ENCODE measurements at regions not wholly inside any gene's neighbourhood (a gene's known extent, or its start where the extent isn't known, plus 50 kb on each side); places are given as distances from the start of the nearest gene placed in this dataset.

GRCh38 chr10:57961487-57961886 is 306.2 kb downstream of the IPMK start:
- no CpG with 5 or more reads among the region's 2 CpGs for WGBS (ENCODE audit: extremely low coverage, insufficient coverage, insufficient read length)
- Histone ChIP-seq H2BK5ac (ENCODE audit: low read depth, low read length, poor library complexity) (no peak overlapping the region), H3K4ac (ENCODE audit: low read depth, low read length) (no peak overlapping the region), H3K23ac (ENCODE audit: low read length) (no peak overlapping the region), H3K9me3 (ENCODE audit: insufficient read depth, low read depth, low read length) (no peaks in the 10 kb centered on the region), H4K91ac (ENCODE audit: low read depth, low read length) (no peak overlapping the region), H3K79me1 (ENCODE audit: low read length) (no peaks in the 10 kb centered on the region), H2BK120ac (ENCODE audit: insufficient read depth, low read length, poor library complexity) (no peak overlapping the region), H3K9ac (ENCODE audit: low read length) (no peak overlapping the region), H2AK5ac (ENCODE audit: low read length) (no peak overlapping the region), H3K27me3 (ENCODE audit: insufficient read depth, low read length) (no peaks in the 10 kb centered on the region), H3K4me2 (ENCODE audit: low read length) (no peak overlapping the region), H2AFZ (ENCODE audit: insufficient read depth, low read length, poor library complexity) (no peak overlapping the region), H3K36me3 (ENCODE audit: control insufficient read depth in 1 of 2, insufficient read depth in 2 of 2, low read length in 2 of 2) (no peaks in the 10 kb centered on the region), H3K18ac (ENCODE audit: low read length) (no peak overlapping the region), H4K12ac (ENCODE audit: low read depth, low read length) (no peak overlapping the region), H3K27ac (ENCODE audit: low read depth, low read length) (no peak overlapping the region), H3K4me1 (ENCODE audit: control insufficient read depth in 1 of 2, insufficient read depth in 2 of 2, low read length in 2 of 2) (peaks cover 0 to 3% of the 10 kb centered on the region in 2 experiments), H3K14ac (ENCODE audit: low read length) (no peak overlapping the region), H2BK12ac (ENCODE audit: low read length) (no peak overlapping the region), H3K4me3 (ENCODE audit: low read depth, low read length) (no peak overlapping the region), H4K8ac (ENCODE audit: low read depth, low read length) (no peak overlapping the region), H3K79me2 (ENCODE audit: control insufficient read depth, insufficient read depth, low read length, poor library complexity) (no peaks in the 10 kb centered on the region)
- DNase-seq = no peak

- Histone ChIP-seq H3K4me2 (ENCODE audit: low read length) (no peak overlapping the region), H2BK5ac (ENCODE audit: low read depth, low read length, poor library complexity) (no peak overlapping the region), H3K79me1 (ENCODE audit: low read length) (no peaks in the 10 kb centered on the region), H3K36me3 (ENCODE audit: control insufficient read depth in 1 of 2, insufficient read depth in 2 of 2, low read length in 2 of 2) (no peaks in the 10 kb centered on the region), H3K18ac (ENCODE audit: low read length) (no peak overlapping the region), H3K4ac (ENCODE audit: low read depth, low read length) (no peak overlapping the region), H3K4me1 (ENCODE audit: control insufficient read depth in 1 of 2, insufficient read depth in 2 of 2, low read length in 2 of 2) (peaks cover 0 to 3% of the 10 kb centered on the region in 2 experiments), H4K12ac (ENCODE audit: low read depth, low read length) (no peak overlapping the region), H3K23ac (ENCODE audit: low read length) (no peak overlapping the region), H2BK120ac (ENCODE audit: insufficient read depth, low read length, poor library complexity) (no peak overlapping the region), H3K14ac (ENCODE audit: low read length) (no peak overlapping the region), H3K27me3 (ENCODE audit: insufficient read depth, low read length) (no peaks in the 10 kb centered on the region), H3K9ac (ENCODE audit: low read length) (no peak overlapping the region), H3K4me3 (ENCODE audit: low read depth, low read length) (no peak overlapping the region), H2AFZ (ENCODE audit: insufficient read depth, low read length, poor library complexity) (no peak overlapping the region), H3K9me3 (ENCODE audit: insufficient read depth, low read depth, low read length) (no peaks in the 10 kb centered on the region), H3K79me2 (ENCODE audit: control insufficient read depth, insufficient read depth, low read length, poor library complexity) (no peaks in the 10 kb centered on the region), H4K91ac (ENCODE audit: low read depth, low read length) (no peak overlapping the region), H4K8ac (ENCODE audit: low read depth, low read length) (no peak overlapping the region), H2AK5ac (ENCODE audit: low read length) (no peak overlapping the region), H3K27ac (ENCODE audit: low read depth, low read length) (no peak overlapping the region), H2BK12ac (ENCODE audit: low read length) (no peak overlapping the region)
- no CpG with 5 or more reads among the region's 3 CpGs for WGBS (ENCODE audit: extremely low coverage, insufficient coverage, insufficient read length)
- no peak for DNase-seq
Observed at GRCh38 chr10:57960406-57960805, 307.3 kb downstream of the IPMK start.

GRCh38 chr10:57959318-57960006 is 308.2 kb downstream of the IPMK start:
- Histone ChIP-seq H3K27ac (ENCODE audit: low read depth, low read length) (no peak overlapping the region), H3K4me1 (ENCODE audit: control insufficient read depth in 1 of 2, insufficient read depth in 2 of 2, low read length in 2 of 2) (peaks cover 0 to 3% of the 10 kb centered on the region in 2 experiments)
- WGBS (ENCODE audit: extremely low coverage, insufficient coverage, insufficient read length) = no CpG with 5 or more reads among the region's 1 CpG

GRCh38 chr10:57955076-57955475 is 312.6 kb downstream of the IPMK start:
- no peak overlapping the region for H3K27ac ChIP-seq (ENCODE audit: low read depth, low read length)
- H3K23ac ChIP-seq (ENCODE audit: low read length) = no peak overlapping the region
- no peak overlapping the region for H3K9ac ChIP-seq (ENCODE audit: low read length)
- H3K4me2 ChIP-seq (ENCODE audit: low read length) = no peak overlapping the region
- no peak overlapping the region for H4K12ac ChIP-seq (ENCODE audit: low read depth, low read length)
- no peak overlapping the region for H3K4ac ChIP-seq (ENCODE audit: low read depth, low read length)
- no peak overlapping the region for H2BK12ac ChIP-seq (ENCODE audit: low read length)
- H3K79me1 ChIP-seq (ENCODE audit: low read length) = no peaks in the 10 kb centered on the region
- H3K9me3 ChIP-seq (ENCODE audit: insufficient read depth, low read depth, low read length) = no peaks in the 10 kb centered on the region
- H4K91ac ChIP-seq (ENCODE audit: low read depth, low read length) = no peak overlapping the region
- no peak overlapping the region for H2BK120ac ChIP-seq (ENCODE audit: insufficient read depth, low read length, poor library complexity)
- H3K4me1 ChIP-seq (ENCODE audit: control insufficient read depth in 1 of 2, insufficient read depth in 2 of 2, low read length in 2 of 2) = no peaks in the 10 kb centered on the region
- H2AK5ac ChIP-seq (ENCODE audit: low read length) = no peak overlapping the region
- no peak overlapping the region for H3K18ac ChIP-seq (ENCODE audit: low read length)
- DNase-seq = no peak
- H3K36me3 ChIP-seq (ENCODE audit: control insufficient read depth in 1 of 2, insufficient read depth in 2 of 2, low read length in 2 of 2) = no peaks in the 10 kb centered on the region
- no peak overlapping the region for H3K14ac ChIP-seq (ENCODE audit: low read length)
- no peak overlapping the region for H2BK5ac ChIP-seq (ENCODE audit: low read depth, low read length, poor library complexity)
- no peak overlapping the region for H3K4me3 ChIP-seq (ENCODE audit: low read depth, low read length)
- H2AFZ ChIP-seq (ENCODE audit: insufficient read depth, low read length, poor library complexity) = no peak overlapping the region
- no CpG with 5 or more reads among the region's 2 CpGs for WGBS (ENCODE audit: extremely low coverage, insufficient coverage, insufficient read length)
- no peaks in the 10 kb centered on the region for H3K27me3 ChIP-seq (ENCODE audit: insufficient read depth, low read length)
- no peak overlapping the region for H4K8ac ChIP-seq (ENCODE audit: low read depth, low read length)
- no peaks in the 10 kb centered on the region for H3K79me2 ChIP-seq (ENCODE audit: control insufficient read depth, insufficient read depth, low read length, poor library complexity)

More at GRCh38 chr10:57959318-57960006, 308.2 kb downstream of the IPMK start:
- Histone ChIP-seq H3K9me3 (ENCODE audit: insufficient read depth, low read depth, low read length) (no peaks in the 10 kb centered on the region), H4K8ac (ENCODE audit: low read depth, low read length) (no peak overlapping the region), H3K18ac (ENCODE audit: low read length) (no peak overlapping the region), H3K27me3 (ENCODE audit: insufficient read depth, low read length) (no peaks in the 10 kb centered on the region), H2AK5ac (ENCODE audit: low read length) (no peak overlapping the region), H3K4ac (ENCODE audit: low read depth, low read length) (no peak overlapping the region), H2BK5ac (ENCODE audit: low read depth, low read length, poor library complexity) (no peak overlapping the region), H3K14ac (ENCODE audit: low read length) (no peak overlapping the region), H3K4me2 (ENCODE audit: low read length) (no peak overlapping the region), H2BK12ac (ENCODE audit: low read length) (no peak overlapping the region), H4K91ac (ENCODE audit: low read depth, low read length) (no peak overlapping the region), H3K23ac (ENCODE audit: low read length) (no peak overlapping the region), H4K12ac (ENCODE audit: low read depth, low read length) (no peak overlapping the region), H3K79me1 (ENCODE audit: low read length) (no peaks in the 10 kb centered on the region), H3K36me3 (ENCODE audit: control insufficient read depth in 1 of 2, insufficient read depth in 2 of 2, low read length in 2 of 2) (no peaks in the 10 kb centered on the region), H2BK120ac (ENCODE audit: insufficient read depth, low read length, poor library complexity) (no peak overlapping the region), H3K9ac (ENCODE audit: low read length) (no peak overlapping the region), H2AFZ (ENCODE audit: insufficient read depth, low read length, poor library complexity) (no peak overlapping the region), H3K4me3 (ENCODE audit: low read depth, low read length) (no peak overlapping the region), H3K79me2 (ENCODE audit: control insufficient read depth, insufficient read depth, low read length, poor library complexity) (no peaks in the 10 kb centered on the region)
- DNase-seq = peak in 1 of 2 donors; percentile 37

Data from trophoblast cell (in vitro differentiated cells and primary cell).